ENCODE measurements at regions not wholly inside any gene's neighbourhood (a gene's known extent, or its start where the extent isn't known, plus 50 kb on each side); places are given as distances from the start of the nearest gene placed in this dataset.
A peak's percentile ranks its signal among the peaks of the same experiment; 100 is the strongest.

DNA sequence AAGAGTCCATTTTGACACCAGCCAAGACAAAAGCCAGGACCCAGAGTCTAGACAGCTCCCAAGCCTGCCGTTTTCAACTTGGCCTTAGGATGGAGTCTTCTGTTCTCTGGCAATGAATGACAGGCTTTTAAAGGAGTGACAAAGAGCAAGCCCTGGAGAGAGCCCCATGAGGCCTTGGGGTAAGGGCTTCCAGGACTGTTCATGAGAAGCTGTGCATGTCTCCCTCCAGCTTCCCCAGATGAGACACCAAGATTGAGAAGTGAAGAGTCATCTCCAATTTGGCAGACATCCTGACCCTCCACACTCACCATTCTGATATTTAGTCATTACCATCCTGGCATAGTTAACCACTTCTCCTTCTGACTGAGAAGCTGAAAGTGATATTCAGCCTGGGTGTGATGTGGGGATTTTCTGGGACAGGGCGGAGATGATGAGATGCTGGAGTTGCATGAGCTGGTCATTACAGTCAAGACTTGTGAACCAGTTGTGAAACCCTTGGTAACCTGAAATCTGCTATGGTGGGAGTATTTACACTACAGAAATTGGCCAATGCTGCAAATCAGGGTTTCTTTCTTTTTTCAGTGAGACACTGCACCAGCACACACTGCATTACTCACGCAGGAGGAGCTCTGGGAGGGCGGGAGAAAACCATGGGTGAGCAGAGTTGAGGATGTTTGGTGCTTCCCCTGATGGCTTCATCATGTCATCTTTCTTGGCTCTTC lies 77.8 kb downstream of the VCPKMT start:
- peak; percentile 96 for DNase-seq (ENCODE audit: low spot score)

DNA sequence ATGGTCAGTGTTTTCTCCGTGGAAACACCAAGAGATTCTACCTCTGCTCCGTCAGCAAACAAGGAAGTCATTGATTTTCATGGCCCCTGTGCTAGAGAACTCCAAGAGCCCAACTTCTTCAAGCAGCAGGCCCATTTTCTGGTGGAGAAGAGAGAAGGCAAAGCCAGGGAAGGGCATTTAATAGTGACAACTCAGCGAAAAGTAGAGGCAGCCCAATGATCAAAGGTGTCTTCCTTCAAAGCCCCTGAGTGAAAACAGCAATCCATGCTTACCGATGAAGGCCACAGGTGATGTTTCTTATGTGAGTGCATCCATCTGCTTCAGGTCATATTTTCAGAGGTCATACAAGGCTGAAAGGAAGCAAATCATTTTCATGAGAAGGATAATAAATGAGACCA lies 77.3 kb downstream of the VCPKMT start:
- no peak for DNase-seq (ENCODE audit: low spot score)

DNA sequence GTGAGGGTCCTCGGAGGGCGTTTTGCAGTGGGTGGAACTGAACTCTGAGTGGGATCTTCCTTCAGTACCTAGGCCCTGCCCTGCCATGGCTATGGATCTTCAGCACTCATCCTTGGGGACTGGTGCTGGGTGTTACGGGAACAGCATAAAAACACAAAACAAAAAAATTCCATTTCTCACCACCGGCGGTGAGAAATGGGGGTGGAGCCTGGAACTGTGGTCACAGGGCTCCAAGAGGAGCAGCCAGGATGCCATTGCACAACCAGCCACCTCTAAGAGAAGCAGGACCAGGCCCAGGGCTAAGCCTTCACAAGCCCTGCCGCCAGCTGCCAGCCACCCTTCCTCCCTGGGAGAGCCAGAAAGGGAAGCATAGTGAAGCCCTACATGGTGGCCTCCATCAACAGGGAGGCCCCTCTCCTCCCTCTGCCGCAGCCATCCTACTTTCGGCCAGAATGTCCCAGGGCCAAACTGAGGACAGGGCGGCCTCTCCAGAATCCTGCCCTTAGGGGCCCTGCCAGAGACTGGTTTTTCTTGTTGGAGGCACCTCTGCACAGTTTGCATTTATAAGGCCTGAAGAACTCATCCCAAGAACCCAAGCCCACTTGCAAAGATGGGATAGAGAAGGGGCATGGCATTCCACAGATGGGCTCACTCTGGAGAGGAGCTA lies 76.5 kb downstream of the VCPKMT start:
- no peak for DNase-seq (ENCODE audit: low spot score)

DNA sequence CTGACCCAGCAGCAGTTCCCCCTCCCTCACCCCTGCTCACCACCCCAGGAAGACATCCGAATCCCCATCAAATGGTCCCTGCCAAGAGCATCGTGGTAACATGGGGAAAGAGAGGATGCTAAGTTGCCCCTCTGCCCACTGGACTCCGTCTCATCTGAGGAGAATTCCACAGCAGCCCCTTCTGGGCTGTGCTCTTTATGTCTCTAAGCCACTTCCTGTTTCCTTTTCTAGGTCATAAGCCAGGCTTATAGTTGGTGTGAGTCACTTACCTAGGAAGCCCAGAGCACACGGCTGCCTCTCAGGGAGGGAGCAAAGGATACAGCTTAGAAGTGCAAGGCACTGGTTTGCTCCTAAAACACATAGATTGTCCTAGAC lies 76.0 kb downstream of the VCPKMT start:
- peak; percentile 58 for DNase-seq (ENCODE audit: low spot score)

DNA sequence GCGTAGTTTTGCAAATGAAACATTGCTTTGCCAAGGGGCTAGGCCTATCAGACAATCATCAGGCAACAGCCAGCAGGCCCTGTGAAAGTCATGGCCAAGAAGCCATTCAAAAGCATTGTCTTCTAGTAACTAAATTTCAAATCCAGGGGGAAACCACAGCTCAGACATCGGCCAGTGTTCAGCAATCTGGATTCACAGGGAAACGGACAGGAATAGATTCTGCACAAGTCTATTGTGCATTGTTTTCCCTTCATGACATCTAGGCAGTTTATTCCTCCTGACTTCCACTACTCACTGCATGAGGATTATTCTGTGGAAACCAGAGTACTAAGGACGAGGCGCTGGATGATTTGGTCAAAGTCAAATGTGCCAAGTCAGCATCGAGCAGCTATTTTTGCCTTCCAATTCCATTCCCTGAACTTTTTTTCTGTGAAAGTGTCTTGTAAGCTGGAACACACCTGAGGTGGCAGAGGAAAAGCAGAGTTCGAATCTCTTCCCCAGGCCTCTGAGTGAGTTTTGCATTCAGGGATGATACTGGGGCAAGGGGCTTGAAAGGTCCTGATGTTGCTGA lies 75.4 kb downstream of the VCPKMT start:
- DNase-seq (ENCODE audit: low spot score) = no peak

DNA sequence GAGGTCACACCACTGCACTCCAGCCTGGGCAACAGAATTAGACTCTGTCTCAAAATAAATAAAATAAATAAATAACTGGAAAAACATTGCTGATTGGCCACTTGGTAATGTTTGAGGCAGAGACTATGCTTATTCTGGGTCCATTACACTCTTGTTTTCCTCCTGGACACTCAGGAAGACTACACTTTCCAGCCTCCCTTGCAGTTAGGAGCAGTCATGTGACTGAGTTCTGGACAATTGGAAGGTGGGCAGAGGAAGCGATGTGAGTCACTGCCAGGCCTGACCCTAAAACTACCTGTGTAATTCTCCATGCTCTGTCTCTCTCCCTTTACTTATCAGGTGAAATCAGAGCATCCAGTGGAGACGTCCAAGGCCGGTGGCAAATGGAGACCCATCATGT lies 74.4 kb downstream of the VCPKMT start:
- no peak for DNase-seq (ENCODE audit: low spot score)

DNA sequence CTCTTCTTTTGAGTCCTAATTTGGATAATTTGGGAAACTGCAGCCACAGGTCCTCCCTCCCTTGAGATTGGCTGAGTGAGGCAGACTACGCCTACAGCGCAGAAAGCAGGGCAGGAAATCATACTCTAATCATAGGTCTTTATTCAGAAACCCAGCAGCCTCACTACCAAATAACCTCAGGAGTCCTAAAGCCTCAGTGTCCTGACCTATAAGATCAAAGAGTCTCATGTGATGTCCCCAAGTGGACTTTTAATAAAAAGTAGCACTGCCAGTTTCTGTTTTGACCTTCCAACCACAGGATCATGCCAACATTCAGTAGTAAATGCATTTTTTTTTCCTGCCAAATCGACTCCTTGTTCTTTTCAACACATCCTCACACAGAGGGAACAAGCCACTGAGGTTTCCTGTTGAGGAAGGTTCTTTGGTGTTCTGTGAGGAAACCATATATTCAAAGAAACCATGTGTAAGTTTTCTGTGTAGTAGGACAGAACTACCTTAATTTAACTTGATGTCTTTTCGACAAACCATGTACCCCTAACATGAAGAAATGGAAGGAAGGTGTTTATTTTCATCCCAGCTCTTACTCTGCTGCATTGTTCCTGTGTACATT lies 72.2 kb downstream of the VCPKMT start:
- no peak for DNase-seq (ENCODE audit: low spot score)

DNA sequence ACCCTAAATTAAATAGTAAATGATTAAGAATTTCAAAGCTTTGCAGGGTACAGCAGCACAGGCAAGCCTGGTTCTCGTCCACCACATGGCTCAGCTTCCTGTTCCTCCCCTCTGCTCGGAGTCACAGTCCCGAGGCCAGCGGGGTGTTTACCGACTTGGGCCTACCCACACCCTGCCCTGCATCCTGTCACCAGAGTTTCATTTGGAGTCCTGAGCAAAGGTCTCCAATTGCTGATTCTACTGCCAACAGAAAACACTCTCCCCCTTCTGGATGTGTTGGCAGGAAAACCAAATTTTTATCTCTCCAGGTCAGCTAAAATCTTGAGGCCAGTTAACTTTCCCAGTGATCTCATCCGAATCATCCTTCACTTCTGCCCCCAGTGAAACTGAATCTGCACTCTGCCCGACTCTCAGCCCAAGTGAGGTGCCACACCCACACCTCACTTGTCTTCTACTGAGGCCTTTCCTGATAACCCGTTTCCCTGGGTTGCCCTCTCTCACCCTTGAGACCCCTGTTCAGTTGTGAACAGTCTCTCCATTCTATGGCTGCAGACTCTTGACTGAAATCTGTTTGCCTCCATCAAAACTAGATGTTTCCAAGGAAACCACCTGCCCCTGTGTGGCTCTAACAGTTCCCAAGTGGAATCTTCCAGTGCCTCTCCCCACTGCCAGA lies 71.2 kb downstream of the VCPKMT start:
- DNase-seq (ENCODE audit: low spot score) = peak; percentile 84

DNA sequence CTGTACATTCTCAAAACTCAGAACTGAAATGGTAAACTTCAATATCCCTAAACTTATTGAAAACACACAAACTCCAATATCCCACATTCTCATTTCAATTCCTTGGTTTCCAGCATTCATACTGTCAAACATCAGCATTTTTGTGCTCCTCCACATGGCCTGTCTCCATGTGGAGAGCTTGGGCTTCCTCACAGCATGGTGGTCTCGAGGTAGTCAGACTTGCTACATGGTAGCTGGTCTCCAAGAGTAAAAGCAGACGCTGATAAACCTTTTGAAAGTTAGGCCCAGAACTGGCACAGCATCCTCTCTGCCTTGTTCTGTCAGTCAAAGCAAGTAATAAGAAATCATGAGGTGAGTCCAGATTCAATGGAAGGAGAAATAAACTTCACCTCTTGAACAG lies 70.5 kb downstream of the VCPKMT start:
- no peak for DNase-seq (ENCODE audit: low spot score)

DNA sequence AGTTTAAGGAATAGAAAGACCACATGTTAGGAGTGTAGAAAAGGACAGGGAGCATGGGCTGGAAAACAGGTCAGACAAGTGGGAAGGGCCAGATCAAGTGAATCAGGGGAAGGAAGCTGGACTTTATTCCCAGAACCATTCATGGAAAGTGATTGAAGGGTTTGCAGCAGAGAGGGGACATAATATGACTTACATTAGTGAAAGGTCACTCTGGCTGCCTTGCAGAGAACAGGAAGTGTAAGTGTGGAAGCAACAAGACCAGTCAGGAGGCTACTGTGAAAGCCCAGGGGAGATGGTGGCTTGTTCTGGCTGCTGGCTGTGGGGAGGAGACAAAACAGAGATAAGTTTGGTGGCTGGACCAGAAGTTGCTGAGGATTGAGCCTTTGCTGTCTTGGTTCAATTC lies 69.1 kb downstream of the VCPKMT start:
- no peak for DNase-seq (ENCODE audit: low spot score)

DNA sequence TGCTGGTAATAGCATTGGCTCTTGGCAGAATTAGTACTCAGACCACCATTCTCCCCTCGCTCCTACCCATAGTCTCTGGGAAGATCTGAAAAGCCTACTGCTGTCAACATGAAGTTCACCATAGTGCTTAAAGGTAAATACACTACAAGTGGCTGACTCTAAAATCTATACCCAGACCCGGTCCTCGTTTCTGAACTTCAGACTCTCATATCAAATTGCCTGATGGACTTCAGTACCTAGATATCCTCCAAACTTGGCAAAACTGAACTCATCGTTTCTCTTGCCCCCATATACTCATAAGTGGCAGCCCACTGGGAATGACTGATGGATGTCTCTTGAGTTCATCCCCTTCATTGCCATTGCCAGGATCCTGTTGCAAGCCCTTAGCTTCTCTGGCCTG lies 67.3 kb downstream of the VCPKMT start:
- no peak for DNase-seq (ENCODE audit: low spot score)

DNA sequence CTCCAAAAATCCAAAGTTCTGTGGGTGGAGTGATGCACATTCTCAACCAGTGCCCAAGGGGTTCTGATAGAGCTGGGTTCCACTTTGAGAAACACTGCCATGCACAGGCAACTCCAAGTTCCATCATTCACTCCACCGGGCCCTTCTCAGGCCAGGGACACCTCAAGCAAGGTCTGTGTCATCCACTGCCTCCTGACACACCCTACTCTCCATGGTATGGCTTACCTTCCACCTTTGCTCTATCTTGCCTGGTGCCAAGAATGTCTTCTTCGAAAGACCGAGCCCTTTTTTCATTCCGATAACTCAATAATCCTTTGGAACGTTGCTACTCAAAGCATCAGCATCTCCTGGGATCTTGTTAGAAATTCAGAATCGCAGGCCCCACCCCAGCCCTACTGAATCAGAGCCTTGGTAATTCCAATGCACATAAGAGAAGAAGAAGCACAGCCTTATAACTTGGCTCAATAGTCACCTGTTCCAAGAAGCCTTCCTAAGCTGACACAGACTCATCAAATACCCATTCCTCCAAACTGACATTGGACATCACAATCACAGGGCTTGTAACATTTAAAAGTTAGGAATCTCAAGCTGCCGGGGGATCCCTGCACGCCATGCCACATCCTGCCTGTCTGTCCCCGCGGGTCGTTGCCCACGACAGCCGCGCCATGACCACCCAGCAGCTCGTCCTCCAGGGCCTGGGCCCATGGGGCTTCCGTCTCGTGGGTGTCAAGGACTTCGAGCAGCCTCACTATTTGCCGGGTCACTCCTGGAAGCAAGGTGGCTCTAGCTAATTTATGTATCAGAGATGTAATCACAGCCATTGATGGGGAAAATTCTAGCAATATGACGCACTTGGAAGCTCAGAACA lies 66.4 kb downstream of the VCPKMT start:
- DNase-seq (ENCODE audit: low spot score) = no peak

DNA sequence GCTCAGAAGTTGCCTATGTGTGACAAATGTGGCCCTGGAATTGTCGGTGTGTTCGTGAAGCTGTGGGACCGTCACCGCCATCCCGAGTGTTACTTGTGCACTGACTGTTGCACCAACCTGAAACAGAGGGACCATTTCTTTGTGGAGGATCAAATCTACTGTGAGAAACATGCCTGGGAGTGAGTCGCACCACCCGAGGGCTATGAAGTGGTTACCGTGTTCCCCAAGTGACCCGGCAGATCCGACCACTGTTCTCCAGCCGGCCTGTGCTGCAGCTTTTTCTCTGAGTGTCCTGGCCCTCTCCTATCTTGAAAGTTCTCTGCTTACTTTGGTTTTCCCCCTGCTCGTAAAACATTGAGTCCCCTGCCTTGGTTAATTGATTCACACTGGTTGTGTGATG lies 65.3 kb downstream of the VCPKMT start:
- DNase-seq (ENCODE audit: low spot score) = no peak

DNA sequence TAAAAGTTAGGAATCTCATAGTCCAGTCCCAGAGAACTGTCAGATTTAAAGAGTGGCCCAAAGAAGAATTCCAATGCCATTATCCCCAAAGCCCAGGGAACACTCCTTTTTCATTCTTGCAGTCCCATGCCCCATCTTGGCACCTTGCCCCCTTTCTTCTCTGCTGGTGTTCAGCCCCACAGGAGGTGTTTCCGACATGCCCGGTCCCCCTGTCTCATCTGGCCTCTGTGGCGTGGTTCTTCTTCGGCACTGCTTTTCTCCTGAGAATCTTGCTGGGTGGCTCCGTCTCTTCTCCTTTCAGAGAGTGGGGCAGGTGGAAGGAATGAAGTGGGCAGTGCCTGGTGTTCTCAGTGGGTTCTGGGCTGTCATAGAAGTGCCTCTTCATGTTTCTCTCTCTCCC lies 64.7 kb downstream of the VCPKMT start:
- DNase-seq (ENCODE audit: low spot score) = no peak

DNA sequence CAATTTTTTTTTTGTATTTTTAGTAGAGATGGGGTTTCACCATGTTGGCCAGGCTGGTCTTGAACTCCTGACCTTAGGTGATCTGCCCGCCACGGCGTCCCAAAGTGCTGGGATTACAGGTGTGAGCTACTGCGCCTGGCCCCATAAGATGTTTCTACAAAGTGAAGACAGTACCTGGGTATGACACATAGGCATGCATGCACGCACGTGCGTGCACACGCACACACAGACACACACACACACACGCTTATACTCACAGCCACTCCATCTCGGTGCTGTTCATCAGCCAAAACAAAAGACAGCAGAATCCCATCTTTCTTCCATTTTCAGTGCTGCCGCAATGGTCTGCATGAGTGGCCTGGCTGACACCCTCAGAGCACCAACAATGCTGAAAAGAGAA lies 63.9 kb downstream of the VCPKMT start:
- no peak for DNase-seq (ENCODE audit: low spot score)

DNA sequence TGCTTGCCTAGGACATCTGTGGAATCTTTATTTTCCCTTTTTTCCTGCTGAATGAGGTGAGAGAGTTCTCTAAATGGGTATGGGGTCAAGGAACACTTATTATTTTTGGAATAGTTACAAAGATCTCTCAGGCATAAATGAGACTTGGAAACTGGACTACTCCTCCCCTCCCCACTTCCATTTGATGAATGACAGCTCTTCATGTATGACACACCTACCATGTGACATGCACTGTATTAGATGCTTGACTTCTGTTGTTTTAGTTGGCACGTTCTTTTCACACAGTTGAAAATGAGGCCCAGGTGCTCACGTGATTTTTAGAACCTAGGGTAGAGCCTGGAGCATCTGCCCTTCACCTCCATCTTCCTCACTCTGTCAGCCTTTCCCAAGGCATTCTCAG lies 62.4 kb downstream of the VCPKMT start:
- no peak for DNase-seq (ENCODE audit: low spot score)

DNA sequence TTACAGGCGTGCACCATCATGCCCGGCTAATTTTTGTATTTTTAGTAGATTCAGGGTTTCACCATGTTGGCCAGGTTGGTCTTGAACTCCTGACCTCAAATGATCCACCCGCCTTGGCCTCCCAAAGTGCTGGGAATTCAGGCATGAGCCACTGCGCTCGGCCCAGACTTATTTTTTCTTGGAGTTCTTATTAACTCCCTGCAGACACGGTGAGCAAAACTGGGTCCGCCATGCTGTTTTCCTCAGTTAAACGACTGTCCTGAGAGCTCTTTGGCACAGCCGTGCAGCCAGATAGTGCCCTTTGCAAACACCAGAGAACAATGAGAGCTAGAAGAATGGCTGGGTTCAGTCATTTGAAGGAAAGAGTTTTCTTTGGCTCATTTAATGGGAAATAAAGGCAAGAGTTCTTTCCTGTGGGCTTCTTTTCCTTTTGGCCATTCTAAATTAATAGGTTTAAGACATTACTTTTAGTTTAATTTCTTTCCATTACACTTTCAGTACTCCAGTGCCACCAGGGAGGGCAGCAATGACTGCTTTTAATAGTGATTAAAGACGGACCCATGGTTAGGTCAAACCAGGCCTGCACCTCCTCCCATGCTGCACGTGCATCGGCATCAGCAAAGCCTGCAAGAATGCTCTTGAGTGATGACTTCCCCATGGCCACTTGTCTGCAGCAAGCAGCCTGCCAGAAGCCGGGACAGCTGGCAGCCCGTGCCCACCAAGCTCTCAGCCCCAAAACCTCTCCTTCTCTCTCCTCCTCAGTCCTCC lies 60.7 kb downstream of the VCPKMT start:
- no peak for DNase-seq (ENCODE audit: low spot score)

DNA sequence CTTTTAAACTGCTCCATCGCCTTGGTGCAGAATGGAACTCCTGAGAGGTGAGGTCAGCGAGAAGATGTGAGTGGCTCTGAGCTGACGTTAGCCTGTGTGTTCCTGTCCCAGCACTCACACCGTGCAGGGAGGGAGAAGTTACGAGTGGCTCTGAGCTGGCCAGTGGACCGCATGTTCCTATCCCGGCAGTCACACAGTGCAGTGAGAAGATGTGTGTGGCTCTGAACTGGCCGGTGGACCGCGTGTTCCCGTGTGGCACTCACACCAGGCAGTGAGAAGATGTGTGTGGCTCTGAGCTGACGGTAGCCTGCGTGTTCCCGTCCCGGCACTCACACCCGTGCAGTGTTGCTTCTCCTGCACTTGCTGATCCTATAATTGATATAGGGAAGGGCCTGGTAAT lies 59.9 kb downstream of the VCPKMT start:
- DNase-seq (ENCODE audit: low spot score) = no peak

DNA sequence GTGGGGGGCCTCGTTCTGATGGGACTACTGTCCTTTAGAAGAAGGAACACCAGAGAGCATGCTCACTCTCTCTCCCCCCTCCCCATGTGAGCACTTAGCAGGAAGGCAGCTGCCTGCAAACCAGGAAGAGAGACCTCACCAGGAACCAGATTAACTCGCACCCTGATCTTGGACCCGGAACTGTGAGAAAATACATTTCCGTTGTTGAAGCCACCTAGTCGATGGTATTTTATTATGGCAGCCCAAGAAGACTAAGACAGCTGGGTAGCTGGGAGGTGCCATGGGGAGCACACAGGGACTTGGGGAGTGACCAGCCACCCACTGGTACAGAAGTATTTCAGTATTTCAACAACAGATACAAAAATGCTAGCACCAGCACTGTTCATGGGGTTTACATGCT lies 59.0 kb downstream of the VCPKMT start:
- no peak for DNase-seq (ENCODE audit: low spot score)

DNA sequence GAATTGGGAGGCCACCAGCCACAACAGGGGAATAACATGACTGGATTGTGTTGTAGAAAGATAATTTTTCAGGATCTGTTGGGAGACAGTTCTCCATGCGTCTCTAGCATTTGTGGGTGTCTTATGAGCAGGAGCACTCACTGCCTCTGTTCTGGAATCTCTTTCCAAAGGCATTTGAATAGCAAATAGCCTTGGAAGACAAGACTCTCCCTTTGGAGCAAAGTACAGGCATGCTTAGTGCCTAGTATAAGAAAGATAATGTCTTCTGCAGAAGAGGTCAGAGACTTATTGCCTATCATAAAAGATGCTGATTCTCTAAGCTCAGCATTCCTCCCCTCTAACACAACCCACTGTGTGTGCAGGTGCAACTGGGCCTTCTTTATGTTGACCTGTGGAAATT lies 58.3 kb downstream of the VCPKMT start:
- no peak for DNase-seq (ENCODE audit: low spot score)
